GM18873 (cell line): ENCODE measurements at regions not wholly inside any gene's neighbourhood (a gene's known extent, or its start where the extent isn't known, plus 50 kb on each side); places are given as distances from the start of the nearest gene placed in this dataset.
"Not testable (repeated sequence)": the region's sequence is repeated elsewhere in the genome, so short reads cannot be mapped to it uniquely, and the experiment has no call there.

Source experiments
- ATAC-seq: cut with Tn5 transposase; IDR thresholded peaks from one replicate; pipeline ENCODE4 v1.9.1; 2021; ENCODE audit warnings: mild to moderate bottlenecking, moderate library complexity, moderate number of reproducible peaks; ENCODE audit not compliant: unreplicated experiment, low FRiP score

DNA sequence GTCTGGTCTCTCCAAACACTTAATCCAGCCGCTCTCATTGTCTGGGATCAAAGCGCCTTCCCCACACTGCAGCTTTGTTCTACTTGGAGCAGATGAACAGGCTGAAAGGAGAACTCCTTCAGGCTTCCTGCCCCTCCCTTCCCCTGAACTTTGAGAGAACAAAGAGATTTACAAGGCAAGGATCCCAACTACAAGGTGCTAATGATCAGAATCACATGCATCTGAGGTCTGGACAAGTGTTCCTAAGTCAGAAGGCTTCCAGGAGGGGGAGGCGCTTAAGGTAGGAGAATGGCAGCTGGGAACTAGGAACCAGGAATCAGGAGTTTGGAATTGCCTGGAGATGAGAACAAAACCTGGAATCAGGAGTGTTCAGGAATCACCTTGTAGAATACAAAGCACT, 606.3 kb upstream of the CDH11 start:
- no peak for ATAC-seq

DNA sequence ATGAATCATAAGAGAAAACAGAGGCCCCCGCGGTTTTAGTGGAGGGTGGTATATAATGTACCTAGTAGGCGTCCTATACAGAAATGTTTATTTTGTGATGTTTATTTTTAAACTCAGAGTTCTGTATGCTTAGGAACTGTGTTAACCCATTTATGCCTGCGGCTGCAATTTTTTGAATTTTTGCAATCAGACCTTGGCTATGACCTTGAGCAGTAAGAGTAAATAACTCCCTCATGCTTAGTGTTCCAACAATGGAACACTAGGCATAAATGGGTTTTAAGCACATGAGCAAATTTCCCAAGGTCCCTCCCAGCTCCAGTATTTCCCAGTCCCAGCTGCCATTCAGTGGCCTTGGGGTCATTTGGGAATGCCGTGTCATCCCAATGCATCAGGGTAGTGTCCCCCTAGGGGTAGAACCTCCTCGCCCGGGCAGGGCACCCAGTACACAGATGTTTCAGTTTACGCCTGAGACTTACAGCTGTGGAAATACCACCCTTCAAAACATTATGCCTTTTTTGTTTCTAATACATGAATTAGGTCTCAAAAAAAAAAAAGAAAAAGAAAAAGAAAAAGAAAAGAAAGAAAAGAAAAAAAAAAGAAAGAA, 605.8 kb upstream of the CDH11 start:
- ATAC-seq: no peak

DNA sequence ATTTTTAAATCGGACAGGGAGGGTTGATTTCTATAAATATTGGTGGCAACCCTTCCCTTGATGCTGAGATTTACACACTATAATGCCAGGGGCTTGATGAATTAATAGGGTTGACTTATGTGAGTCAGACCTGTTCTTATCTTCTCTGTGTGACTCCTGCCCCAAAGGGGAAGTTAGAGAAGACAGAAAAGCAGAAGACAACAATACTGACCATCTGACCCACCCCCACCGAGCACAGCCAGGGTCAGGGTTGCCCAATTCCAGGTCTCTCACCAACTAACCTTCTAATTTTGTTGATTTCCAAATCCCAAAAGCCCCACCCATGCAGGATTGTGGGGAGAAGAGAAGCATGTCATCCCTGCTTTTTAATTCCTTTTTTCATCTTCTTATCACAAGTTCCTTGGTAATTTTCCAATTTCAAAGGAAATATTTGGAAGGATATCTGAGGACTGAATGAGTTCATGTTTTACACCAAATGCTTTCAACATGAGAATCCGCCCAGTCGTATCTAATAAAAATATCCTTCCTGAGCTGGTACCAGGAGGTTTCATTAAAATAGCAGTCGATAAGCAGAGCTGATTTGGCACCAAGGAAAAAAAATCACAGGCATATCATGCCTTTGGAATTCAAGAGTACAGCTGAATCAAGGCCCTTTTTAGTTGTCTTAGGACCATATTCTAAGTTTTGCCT, 603.4 kb upstream of the CDH11 start:
- ATAC-seq: no peak

DNA sequence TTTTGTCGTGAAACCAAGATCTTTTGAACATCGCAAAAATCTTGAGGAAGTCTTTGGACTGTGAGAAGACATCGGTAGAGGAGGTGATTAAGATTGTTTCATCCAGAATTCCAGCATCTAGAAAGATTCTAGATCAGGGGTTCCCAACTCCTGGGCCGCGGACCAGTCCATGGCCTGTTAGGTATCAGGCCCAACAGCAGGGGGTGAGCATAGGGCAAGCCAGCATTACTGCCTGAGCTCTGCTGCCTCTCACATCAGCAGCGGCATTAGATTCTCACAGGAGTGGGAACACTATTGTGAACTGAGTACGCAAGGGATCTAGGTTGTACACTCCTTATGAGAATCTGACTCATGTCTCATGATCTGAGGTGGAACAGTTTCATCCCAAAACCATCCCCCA, 600.6 kb upstream of the CDH11 start:
- no peak for ATAC-seq

DNA sequence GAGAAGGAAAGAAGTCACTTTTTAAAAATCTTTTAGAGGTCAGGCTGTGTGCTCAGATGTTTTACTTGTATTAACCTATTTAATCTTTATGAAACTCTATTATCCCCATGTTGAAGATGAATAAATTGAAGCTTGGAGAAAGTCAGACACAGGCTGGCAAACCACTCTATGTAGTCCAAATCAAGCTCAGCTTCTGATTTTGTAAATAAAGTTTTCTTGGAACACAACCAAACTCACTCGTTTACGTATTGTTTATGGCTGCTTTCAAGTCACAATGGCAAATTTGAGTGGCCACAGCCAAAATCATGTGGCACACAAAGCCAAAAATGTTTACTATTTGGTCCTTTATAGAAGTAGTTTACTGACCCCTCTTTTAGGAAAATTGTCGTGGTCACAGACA, 596.0 kb upstream of the CDH11 start:
- no peak for ATAC-seq

DNA sequence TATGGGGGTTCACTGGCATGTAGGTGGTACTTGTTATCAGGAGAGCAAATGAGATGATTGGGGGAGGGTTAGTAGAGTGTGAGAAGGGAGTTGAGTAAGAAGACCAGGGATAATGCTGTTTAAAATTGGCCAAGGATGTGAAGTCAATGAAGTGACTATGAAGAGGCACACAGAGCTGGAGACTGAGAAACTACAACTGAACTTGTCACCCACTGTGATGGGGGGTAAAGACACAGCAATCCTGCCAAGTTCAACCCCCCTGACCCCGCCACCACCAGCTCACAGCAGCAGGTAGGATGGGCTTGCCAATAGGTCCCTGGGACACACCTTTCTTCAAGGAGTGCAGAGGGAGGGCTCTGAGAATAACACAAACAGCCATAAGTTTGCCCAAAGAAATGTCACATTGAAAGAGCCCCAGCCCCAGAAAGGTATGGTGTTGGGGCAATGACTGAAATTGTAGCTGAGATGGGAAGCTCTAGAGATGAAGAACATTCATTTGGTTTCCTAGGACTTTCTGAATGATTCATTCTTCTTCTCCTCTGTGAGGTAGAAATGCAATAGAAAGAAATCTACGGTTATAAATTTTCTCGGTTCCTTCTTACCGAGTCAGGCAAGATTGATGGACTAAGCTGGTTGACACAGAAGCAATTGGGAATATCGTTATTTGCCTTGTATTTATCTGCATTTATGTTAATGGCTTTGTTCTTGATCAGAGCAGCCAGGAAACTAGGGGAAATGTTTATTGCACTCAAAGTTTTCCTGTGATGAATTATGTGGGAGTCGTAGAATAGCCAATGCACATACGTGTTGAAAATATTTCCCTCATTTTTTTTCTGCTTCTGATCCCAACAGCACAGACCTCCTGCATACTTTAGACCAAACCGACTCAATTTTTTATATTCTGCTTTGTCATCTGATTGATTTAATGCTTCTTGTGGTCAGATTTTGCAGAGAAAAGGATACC, 595.2 kb upstream of the CDH11 start:
- no peak for ATAC-seq

DNA sequence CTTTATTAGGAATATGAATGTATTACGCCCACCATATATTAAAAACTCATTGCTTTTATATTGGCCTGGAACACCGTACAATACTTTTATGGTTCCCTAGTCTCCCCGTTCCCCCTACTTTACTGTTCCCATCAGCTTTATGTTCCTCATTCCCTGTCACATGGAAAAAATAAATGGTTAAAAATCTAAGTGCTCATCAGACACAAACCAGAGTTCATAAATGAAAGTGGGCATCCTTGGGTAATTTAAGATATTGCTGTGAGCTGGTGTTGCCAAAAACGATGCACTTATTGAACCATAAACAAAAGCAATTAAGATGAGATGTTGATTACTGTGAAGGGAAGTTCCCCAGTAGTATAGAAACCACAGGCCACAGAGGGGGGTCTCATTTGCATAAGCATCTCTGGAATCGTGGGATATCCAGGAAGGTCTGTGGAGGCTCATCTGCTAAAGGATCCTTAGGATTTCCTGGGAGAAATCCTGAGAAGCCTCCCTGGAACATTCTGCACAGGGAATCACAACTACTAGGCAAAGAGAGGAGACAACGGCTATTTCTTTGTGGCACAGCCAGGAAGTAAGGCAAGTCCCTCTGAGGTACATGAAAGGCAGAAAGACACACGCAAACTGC, 591.4 kb upstream of the CDH11 start:
- ATAC-seq: no peak

GRCh38 chr16:65710107-65710506, 588.2 kb upstream of the CDH11 start:
- ATAC-seq: no peak

DNA sequence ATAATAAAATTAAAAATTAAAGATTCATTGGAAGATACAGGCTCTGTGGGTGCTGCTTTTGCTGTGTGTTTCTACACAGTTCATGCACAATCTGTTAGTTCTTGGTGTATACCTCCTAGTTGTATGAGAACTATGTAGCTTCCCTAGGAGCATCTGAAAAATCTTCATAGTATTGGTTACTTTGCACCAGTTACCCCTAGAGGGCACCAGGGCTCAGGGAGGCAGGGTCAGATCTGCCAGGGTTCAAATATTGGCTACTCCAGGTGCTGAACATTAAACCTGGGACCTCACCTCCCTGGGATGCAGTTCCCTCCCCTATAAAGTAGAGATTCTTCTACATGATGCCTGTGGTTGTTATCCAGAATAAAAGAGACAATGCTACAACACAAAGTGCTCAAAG, 583.0 kb upstream of the CDH11 start:
- no peak for ATAC-seq

DNA sequence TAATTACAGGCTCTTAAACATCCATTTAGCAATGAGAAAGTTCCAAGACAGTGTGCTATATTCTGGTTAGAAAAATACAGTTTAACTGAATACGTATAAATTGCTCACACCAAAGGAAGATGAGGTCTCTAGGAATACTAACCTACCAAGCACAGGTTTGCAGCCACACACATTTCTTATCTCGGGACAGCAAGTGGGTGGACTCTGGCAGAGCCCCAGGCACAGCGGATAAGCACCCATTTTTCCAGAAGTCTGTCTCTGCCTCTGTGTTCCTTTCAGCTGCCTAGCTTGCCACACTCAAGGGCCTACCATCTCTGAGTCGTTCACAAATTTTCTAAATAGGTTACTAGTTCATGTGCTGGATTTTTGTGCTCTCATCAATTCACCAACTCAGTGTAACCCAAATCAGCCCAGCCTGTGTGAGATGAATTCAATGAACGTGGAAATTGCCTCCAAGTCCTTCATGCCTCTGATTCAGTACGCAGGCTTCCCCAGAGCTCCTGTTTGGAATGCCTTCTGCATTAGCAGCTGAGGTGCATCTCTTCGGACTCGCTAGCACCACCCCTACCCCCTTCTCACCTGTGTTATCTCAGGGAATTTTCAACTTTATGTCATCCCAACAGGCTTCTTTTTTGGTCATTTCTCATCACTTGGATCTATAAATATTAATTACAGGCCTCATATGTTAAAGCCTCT, 581.0 kb upstream of the CDH11 start:
- ATAC-seq: no peak

DNA sequence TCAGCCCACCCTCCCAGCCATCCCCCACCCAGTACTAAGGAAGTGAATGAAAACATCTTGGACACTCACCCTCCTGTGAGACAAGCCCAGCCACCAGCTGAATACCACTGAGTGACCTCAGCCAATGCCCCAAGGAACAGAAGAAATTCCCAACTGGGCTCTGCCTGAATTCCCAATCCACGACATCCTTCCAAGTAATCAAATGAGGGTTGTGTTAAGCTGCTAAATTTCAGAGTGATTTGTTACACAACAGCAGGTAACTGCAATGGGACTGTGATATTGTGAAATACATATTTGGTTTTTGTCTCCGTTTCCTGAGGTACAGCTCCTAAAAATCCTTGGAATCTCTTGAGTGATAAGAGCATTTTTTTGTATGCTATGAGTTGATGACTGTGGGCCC, 578.7 kb upstream of the CDH11 start:
- no peak for ATAC-seq

DNA sequence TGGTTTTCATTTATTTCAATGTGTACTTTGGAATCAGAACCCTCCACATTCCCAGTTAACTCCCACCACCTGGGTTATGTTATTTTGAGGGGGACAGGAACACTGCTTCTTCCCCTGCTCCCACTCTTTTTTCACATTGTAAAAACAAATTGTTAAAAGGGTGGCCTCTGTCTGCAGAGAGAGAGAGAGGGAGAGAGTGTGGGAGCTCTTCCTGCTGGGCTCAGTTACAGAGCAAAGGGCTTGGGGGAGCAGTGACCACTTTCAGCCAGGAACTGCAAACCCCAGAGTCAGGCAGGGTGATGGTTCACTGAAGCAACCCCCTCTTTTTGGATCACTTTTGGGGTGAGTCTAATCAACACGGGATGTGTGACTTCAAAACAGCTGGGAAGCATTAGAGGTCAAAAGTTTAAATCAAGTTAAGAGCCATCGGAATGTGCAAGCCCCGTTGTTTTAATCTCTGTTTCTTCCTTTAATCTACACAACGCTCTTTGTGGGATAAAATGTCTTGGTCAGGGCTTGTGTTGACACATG, 577.0 kb upstream of the CDH11 start:
- no peak for ATAC-seq

- ATAC-seq: no peak
Observed at GRCh38 chr16:65697521-65697920, 575.7 kb upstream of the CDH11 start.

- ATAC-seq: no peak
Observed at GRCh38 chr16:65697065-65697464, 575.2 kb upstream of the CDH11 start.

GRCh38 chr16:65691846-65692245, 570.0 kb upstream of the CDH11 start:
- ATAC-seq: not testable (repeated sequence)

- no peak for ATAC-seq
Observed at GRCh38 chr16:65689726-65690125, 567.9 kb upstream of the CDH11 start.

GRCh38 chr16:65688301-65688700, 566.4 kb upstream of the CDH11 start:
- ATAC-seq: no peak

- ATAC-seq: no peak
Observed at GRCh38 chr16:65684230-65684629, 562.4 kb upstream of the CDH11 start.

DNA sequence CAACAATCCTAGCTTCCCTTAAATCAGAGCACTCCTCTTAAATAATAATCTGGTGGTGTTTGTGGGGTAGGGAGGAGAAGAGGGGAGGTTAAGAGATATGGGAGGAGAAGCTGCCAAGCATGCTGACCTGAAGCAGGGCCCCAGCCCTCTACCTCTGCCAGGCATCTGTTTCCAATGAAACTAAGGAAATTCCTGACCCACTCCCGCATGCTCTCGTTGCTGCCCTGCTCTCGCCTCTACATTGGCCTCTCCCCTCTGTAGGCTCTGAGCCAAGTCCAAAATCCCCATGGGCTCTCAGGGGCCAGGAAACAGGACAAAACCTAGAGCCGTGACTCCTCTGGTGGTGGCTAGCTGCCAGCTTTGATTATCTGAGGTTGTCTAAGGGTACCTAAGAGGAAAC, 559.5 kb upstream of the CDH11 start:
- ATAC-seq: no peak

DNA sequence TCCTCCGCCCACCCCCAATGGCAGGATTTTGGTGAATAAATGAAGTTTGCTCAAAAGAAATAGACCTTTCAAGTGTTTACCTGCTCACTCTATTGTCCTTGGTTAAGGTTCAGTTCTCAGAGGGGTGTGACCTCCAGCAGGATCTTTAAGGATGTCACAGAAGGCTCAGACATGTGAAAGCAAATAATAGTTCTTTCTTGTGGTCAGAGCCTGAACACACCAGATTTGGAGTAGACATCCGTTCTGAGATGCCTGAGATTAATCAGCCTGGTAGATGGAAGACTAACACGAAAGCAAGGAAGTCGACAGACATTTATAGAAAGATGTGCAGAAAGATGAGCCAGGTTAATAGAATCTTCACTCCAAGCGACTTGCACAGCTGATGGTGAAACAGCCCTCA, 557.9 kb upstream of the CDH11 start:
- ATAC-seq: no peak
